ENCODE measurements at regions not wholly inside any gene's neighbourhood (a gene's known extent, or its start where the extent isn't known, plus 50 kb on each side); places are given as distances from the start of the nearest gene placed in this dataset.

DNA sequence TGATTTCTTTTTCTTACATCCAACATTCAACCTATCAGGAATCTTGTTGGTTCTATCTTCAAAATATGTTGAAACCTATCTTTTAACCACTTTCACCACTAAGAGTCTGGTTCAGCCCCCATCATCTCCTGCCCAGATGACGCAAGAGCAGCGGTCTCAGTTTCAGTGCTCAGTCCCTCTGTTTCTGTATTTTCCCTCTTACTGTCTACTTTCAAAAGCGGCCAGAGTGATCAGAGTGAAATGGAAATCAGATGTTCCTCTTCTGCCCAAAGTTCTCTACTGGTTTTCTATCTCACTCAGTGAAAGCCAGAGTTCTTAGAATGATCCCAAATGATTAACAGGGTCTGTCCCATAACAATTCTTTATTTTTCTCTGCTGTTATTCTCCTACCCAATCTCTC lies 147.9 kb upstream of the PDE7B start:
- Mint-ChIP-seq H3K36me3 (ENCODE audit: low read depth) (no peaks in the 10 kb centered on the region), H3K4me3 (no peak overlapping the region), H3K4me1 (no peaks in the 10 kb centered on the region), H3K27ac (no peak overlapping the region), H3K27me3 (ENCODE audit: insufficient read depth, low read depth, poor library complexity) (peaks cover 4% of the 10 kb centered on the region), H3K9me3 (no peaks in the 10 kb centered on the region)
- H3K27ac ChIP-seq (ENCODE audit: low read depth) = no peak overlapping the region
- no peaks in the 10 kb centered on the region for H3K4me1 ChIP-seq (ENCODE audit: insufficient read depth)
- H2AFZ ChIP-seq = 0 out of 2 replicates have a peak overlapping the region, but pooled peaks have one; percentile 4
- no peaks in the 10 kb centered on the region for H3K36me3 ChIP-seq (ENCODE audit: insufficient read depth)
- no peak overlapping the region for H3K4me2 ChIP-seq
- H3K9me2 ChIP-seq (ENCODE audit: insufficient read depth) = no peaks in the 10 kb centered on the region
- no peak for DNase-seq (ENCODE audit: low spot score)
- H3K79me2 ChIP-seq (replicated peaks; ENCODE audit: insufficient read depth) = no peaks in the 10 kb centered on the region
- no peak overlapping the region for H3K4me3 ChIP-seq
- H3F3A ChIP-seq (replicated peaks; ENCODE audit: low read depth) = no peaks in the 10 kb centered on the region
- no peaks in the 10 kb centered on the region for H4K20me1 ChIP-seq (replicated peaks; ENCODE audit: insufficient read depth)
- no peak for ATAC-seq
- H3K27me3 ChIP-seq (ENCODE audit: insufficient read depth) = no peaks in the 10 kb centered on the region
- no peak for TF ChIP-seq EZH2 (IDR thresholded peaks at IDR 0.05; ENCODE audit: low read depth, unreplicated experiment)
- TF ChIP-seq NANOG (IDR thresholded peaks at IDR 0.05; ENCODE audit: borderline replicate concordance) = no peak
- no peak for TF ChIP-seq STAT1 (IDR thresholded peaks at IDR 0.05; ENCODE audit: unreplicated experiment)
- TF ChIP-seq CREB1 (CRISPR knock-in tag; IDR thresholded peaks at IDR 0.05; ENCODE audit: low read depth) = no peak
- TF ChIP-seq, protein P1, sequence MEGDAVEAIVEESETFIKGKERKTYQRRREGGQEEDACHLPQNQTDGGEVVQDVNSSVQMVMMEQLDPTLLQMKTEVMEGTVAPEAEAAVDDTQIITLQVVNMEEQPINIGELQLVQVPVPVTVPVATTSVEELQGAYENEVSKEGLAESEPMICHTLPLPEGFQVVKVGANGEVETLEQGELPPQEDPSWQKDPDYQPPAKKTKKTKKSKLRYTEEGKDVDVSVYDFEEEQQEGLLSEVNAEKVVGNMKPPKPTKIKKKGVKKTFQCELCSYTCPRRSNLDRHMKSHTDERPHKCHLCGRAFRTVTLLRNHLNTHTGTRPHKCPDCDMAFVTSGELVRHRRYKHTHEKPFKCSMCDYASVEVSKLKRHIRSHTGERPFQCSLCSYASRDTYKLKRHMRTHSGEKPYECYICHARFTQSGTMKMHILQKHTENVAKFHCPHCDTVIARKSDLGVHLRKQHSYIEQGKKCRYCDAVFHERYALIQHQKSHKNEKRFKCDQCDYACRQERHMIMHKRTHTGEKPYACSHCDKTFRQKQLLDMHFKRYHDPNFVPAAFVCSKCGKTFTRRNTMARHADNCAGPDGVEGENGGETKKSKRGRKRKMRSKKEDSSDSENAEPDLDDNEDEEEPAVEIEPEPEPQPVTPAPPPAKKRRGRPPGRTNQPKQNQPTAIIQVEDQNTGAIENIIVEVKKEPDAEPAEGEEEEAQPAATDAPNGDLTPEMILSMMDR (conservative IDR thresholded peaks at IDR 0.05; ENCODE audit: low read depth in 2 of 2) = no peak
- no peak for TF ChIP-seq POLR2AphosphoS5 (IDR thresholded peaks at IDR 0.05; ENCODE audit: low read depth)
- TF ChIP-seq, protein P2, sequence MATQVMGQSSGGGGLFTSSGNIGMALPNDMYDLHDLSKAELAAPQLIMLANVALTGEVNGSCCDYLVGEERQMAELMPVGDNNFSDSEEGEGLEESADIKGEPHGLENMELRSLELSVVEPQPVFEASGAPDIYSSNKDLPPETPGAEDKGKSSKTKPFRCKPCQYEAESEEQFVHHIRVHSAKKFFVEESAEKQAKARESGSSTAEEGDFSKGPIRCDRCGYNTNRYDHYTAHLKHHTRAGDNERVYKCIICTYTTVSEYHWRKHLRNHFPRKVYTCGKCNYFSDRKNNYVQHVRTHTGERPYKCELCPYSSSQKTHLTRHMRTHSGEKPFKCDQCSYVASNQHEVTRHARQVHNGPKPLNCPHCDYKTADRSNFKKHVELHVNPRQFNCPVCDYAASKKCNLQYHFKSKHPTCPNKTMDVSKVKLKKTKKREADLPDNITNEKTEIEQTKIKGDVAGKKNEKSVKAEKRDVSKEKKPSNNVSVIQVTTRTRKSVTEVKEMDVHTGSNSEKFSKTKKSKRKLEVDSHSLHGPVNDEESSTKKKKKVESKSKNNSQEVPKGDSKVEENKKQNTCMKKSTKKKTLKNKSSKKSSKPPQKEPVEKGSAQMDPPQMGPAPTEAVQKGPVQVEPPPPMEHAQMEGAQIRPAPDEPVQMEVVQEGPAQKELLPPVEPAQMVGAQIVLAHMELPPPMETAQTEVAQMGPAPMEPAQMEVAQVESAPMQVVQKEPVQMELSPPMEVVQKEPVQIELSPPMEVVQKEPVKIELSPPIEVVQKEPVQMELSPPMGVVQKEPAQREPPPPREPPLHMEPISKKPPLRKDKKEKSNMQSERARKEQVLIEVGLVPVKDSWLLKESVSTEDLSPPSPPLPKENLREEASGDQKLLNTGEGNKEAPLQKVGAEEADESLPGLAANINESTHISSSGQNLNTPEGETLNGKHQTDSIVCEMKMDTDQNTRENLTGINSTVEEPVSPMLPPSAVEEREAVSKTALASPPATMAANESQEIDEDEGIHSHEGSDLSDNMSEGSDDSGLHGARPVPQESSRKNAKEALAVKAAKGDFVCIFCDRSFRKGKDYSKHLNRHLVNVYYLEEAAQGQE (IDR thresholded peaks at IDR 0.05; ENCODE audit: unreplicated experiment) = no peak
- TF ChIP-seq EZH2phosphoT487 (IDR thresholded peaks at IDR 0.05; ENCODE audit: unreplicated experiment) = no peak
- no peak for TF ChIP-seq JUNB (IDR thresholded peaks at IDR 0.05; ENCODE audit: unreplicated experiment)
- no peak for TF ChIP-seq ZNF331 (CRISPR knock-in tag; IDR thresholded peaks at IDR 0.05; ENCODE audit: low read depth)
- no peak for TF ChIP-seq ZNF114 (CRISPR knock-in tag; IDR thresholded peaks at IDR 0.05)
- TF ChIP-seq, protein P3, sequence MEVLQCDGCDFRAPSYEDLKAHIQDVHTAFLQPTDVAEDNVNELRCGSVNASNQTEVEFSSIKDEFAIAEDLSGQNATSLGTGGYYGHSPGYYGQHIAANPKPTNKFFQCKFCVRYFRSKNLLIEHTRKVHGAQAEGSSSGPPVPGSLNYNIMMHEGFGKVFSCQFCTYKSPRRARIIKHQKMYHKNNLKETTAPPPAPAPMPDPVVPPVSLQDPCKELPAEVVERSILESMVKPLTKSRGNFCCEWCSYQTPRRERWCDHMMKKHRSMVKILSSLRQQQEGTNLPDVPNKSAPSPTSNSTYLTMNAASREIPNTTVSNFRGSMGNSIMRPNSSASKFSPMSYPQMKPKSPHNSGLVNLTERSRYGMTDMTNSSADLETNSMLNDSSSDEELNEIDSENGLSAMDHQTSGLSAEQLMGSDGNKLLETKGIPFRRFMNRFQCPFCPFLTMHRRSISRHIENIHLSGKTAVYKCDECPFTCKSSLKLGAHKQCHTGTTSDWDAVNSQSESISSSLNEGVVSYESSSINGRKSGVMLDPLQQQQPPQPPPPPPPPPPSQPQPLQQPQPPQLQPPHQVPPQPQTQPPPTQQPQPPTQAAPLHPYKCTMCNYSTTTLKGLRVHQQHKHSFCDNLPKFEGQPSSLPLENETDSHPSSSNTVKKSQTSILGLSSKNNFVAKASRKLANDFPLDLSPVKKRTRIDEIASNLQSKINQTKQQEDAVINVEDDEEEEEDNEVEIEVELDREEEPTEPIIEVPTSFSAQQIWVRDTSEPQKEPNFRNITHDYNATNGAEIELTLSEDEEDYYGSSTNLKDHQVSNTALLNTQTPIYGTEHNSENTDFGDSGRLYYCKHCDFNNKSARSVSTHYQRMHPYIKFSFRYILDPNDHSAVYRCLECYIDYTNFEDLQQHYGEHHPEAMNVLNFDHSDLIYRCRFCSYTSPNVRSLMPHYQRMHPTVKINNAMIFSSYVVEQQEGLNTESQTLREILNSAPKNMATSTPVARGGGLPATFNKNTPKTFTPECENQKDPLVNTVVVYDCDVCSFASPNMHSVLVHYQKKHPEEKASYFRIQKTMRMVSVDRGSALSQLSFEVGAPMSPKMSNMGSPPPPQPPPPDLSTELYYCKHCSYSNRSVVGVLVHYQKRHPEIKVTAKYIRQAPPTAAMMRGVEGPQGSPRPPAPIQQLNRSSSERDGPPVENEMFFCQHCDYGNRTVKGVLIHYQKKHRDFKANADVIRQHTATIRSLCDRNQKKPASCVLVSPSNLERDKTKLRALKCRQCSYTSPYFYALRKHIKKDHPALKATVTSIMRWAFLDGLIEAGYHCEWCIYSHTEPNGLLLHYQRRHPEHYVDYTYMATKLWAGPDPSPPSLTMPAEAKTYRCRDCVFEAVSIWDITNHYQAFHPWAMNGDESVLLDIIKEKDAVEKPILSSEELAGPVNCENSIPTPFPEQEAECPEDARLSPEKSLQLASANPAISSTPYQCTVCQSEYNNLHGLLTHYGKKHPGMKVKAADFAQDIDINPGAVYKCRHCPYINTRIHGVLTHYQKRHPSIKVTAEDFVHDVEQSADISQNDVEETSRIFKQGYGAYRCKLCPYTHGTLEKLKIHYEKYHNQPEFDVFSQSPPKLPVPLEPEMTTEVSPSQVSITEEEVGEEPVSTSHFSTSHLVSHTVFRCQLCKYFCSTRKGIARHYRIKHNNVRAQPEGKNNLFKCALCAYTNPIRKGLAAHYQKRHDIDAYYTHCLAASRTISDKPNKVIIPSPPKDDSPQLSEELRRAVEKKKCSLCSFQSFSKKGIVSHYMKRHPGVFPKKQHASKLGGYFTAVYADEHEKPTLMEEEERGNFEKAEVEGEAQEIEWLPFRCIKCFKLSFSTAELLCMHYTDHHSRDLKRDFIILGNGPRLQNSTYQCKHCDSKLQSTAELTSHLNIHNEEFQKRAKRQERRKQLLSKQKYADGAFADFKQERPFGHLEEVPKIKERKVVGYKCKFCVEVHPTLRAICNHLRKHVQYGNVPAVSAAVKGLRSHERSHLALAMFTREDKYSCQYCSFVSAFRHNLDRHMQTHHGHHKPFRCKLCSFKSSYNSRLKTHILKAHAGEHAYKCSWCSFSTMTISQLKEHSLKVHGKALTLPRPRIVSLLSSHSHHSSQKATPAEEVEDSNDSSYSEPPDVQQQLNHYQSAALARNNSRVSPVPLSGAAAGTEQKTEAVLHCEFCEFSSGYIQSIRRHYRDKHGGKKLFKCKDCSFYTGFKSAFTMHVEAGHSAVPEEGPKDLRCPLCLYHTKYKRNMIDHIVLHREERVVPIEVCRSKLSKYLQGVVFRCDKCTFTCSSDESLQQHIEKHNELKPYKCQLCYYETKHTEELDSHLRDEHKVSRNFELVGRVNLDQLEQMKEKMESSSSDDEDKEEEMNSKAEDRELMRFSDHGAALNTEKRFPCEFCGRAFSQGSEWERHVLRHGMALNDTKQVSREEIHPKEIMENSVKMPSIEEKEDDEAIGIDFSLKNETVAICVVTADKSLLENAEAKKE (CRISPR knock-in tag; IDR thresholded peaks at IDR 0.05) = no peak
- TF ChIP-seq, protein P4, sequence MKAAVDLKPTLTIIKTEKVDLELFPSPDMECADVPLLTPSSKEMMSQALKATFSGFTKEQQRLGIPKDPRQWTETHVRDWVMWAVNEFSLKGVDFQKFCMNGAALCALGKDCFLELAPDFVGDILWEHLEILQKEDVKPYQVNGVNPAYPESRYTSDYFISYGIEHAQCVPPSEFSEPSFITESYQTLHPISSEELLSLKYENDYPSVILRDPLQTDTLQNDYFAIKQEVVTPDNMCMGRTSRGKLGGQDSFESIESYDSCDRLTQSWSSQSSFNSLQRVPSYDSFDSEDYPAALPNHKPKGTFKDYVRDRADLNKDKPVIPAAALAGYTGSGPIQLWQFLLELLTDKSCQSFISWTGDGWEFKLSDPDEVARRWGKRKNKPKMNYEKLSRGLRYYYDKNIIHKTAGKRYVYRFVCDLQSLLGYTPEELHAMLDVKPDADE (IDR thresholded peaks at IDR 0.05) = no peak

Data from GM23338 (cell line).